Fibroblast of skin of back (primary cell): ENCODE measurements at regions not wholly inside any gene's neighbourhood (a gene's known extent, or its start where the extent isn't known, plus 50 kb on each side); places are given as distances from the start of the nearest gene placed in this dataset.

Experiments used
- DNase-seq: peaks from one replicate; pipeline ENCODE4 v3.0.0-alpha.2; 2013

DNA sequence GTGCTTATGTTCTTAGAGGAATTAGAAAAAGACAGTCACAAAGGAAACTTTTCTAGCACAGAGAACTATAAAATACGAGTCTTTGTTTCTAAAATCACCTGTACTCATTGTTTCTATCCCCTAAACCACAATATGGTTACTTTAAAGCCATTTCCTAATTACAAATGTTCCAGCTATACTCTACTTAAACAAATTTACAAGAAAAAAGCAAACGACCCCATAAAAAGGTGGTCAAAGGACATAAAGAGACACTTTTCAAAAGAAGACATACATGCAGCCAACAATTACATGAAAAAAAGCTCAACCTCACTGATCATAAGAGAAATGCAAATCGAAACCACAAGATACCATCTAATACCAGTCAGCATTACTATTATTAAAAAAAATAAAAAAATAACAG, 447.3 kb downstream of the RAB28 start:
- DNase-seq, result no peak

DNA sequence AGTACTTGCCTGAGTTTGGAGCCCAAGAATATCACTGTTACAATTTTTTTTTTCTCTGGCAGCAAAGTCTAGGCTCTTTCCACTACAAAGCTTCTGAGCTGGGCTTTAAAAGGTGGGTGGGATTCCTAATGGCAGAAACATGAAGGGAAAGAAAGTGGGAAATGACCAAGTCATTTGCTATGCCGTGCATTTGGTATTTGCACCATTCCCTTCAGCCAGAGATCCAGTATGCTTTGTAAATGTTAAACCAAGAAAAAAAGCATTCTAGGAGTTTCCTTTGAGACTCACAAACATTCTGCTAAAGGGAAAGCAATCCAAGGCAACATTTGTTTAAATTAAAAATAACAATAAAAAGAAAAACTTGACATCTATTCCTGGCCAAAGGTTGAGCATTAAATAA, 451.2 kb downstream of the RAB28 start:
- DNase-seq, result no peak

DNA sequence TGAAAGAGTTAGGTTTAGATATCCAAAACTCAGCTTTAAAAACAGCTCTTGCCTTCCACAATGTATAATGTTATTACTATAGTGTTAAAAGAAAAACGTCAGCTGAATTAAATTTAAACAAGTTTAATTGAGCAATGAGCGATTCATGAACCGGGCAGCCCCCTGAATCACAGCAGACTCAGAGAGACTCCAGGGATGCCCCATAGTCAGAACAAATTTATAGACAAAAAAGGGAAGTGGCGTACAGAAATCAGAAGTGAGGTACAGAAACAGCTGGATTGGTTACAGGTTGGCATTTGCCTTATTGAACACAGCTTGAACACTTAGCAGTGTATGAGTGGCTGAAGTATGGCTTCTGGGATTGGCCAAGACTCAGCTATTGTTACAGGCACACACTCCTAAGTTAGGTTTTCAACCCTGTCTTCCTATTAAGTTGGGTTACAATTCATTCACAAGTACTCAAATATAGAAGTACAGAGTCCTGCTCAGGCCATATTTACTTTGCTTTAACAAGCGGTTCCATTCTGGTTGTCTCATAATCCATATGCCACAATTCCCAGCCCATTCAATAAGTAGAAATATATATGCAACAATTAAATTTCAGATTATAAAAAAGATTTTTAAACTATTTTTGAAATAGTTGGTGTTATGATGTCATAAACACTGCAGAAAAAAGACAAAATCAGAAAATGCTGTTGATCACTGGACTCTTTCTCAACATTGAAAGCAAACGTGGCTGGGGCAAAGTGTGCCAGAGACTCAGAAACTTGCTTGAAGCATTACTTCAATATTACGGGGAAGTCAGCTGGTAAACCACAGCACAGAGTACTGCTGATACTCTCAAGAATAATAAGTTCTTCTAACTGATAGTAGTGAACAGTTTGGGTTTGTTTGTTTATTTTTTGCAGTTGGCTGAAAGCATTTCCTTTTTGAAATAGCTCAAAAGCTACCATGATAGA, 459.7 kb downstream of the RAB28 start:
- no peak for DNase-seq

DNA sequence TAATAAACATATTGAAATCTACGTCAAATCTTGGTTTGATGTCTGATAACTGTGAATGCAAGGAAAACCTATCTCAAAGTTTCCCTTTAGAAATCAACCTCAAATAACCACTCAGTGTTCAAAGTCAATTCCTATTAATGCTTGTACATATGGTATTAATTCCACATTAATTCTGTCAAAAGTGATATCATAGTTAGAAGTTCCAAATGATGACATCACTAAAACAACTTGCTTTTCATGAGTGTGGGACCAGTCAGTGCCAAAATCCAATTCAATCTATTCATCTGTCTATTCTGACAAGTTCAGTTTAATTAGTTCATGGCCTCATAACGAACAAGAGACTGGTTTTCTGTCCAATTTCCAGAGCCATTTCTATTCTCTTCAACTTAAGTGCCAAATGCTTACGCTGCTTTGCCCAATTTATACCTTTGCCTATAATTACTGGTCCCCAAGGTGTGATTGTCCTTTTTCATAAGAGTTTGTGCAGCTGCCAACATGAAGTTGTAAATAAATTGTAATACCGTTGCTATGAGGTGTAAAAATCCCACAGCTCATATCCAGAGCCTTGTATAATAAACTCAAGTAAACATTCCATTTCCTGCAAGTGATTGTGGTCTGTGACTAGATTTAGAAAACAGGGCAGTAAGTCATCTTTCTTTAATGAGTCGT, 476.2 kb downstream of the RAB28 start:
- DNase-seq, result no peak

DNA sequence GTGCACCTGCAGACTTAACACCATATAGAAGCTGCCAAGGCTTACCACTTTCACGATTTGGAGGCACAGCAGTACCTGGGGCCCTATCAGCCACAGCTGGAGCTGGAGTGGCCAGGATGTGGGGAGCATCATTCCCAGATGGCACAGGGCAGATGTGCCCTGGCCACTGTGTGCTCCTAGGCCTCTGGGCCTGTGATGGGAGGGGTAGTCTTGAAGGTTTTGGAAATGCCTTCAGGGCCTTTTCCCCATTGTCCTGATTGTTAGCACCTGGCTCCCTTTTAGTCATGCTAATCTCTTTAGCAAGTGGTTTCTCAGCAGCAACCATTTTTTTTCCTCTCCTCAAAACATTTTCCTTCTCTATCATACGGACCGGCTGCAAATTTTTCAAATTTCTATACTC, 490.2 kb downstream of the RAB28 start:
- no peak for DNase-seq

DNA sequence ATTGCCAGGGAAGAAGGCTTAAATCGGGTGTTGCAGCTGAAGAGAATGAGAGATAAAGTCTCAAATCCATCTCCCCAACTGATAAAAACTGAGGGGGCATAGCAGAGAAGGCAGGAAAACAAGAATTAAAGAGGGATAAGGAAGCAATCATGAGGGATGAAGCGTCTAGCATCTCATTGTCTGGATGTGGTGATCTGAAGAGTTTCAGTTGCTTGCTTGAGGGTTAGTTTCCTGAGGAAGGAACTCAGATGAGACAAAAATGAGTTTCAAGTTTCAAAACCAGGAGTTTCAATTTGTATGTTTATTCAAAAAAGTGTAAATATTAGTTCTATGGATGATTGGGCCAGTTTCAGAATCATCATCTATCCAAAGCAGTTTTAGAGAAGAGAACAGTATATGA, 496.9 kb downstream of the RAB28 start:
- DNase-seq, result no peak

DNA sequence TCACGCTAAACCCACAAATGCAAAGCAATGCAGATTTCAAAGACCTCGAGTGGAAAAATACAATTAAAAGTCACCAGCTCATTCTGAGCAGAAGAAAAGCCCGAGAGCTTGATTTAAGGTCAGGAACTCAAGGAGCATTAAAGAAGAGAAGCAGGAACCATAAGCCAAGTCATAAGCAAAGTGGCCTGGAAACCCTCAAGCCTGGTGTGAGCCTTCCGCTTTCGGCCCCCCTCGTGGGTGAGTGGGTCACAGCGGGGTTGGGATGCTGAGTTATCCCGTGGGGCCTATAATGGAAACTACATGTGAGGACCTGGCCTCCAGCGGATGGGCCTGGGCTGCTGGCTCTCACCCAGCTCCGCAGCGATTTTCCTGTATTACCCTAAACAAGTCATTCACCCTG, 504.3 kb downstream of the RAB28 start:
- DNase-seq, result no peak

DNA sequence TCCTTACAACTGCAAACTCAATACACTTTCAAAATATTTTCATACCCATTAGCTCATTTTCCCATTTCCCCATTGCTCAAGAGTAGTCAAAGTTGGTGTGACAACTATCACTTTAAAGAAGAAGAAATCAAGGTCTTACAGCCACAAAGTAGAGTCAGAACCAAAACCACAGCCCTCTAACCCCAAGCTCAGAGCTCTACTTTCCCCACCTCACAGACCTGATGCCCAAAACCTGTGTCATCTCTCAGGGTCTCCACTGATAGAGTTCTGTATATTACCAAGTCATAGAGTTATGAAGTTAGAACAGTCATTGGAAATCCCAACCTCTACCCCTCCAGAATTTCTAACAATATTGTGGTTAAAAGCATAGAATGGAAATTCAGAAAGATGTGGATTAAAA, 505.8 kb downstream of the RAB28 start:
- DNase-seq, result no peak

DNA sequence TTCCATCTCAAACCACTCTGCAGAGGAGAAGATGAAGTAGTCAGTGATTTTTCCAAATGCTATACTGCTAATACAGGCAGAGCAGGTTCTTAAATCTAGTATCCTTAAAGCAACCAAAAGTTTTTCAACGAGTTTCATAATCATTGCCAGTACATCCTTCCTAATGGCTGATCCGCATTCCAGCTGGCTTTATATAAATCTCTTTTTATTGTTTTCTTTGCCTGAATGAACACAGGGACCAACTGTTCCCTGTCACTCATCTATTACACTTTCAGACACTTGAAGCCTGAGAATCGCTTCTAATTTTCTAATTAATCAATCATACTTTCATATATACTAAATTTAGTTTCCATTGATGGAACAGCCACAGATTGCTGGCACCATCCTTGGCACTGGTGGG, 508.6 kb downstream of the RAB28 start:
- DNase-seq, result no peak

DNA sequence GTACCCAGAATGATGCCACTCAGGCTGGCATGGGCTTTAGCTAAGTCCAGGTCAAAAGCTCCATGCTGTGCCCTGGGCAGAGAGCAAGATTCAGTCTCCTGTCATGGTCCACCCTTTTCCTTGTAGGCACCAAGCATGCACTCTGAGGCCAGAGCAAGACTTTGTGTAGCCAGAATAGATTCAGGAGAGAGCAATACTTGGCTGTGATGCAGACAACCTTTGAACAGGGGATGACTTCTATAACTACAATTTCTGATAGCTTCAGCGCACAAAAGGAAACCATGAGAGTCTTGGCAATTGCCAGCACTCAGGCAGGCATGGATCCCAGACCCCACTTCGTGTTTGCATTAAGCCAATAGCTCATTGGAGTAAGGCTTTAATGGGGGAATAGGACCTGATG, 510.6 kb downstream of the RAB28 start:
- no peak for DNase-seq

DNA sequence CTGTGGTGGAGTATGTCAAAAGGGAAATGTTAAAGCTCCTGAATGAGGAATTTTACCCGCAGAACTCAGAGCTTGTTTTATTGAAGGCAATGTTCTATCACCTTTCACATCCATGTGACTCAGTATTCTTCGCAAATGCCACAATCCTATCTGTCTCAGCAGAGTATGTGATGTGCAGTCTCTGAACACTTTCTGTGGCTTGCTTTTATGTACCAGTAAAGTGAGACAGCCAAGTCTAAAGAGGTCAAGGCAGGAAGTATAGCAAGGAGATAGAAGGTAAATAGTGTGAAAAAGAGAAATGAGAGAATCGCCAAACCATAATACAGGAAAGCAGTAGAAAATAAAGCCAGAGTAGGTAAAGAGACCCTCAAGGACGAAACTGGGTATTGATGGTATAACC, 515.8 kb downstream of the RAB28 start:
- no peak for DNase-seq

DNA sequence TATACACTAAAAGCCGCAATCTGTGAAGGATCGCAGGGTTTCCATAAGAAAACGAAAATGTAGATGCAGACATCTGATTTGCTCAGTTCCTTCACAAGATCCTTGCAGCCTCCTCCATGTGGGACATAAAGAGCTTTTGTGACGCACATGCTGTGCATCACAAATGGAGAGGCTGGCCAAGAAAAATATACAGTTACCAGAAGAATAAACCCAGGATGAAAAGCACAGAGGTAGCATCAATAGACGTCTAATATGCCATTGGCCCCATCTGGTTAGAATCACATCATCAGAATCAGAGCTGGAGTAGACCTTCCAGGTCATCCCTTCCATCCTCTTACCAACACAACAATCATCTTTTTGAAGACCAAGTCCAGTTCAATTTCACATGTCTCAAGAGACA, 517.4 kb downstream of the RAB28 start:
- DNase-seq, result no peak

DNA sequence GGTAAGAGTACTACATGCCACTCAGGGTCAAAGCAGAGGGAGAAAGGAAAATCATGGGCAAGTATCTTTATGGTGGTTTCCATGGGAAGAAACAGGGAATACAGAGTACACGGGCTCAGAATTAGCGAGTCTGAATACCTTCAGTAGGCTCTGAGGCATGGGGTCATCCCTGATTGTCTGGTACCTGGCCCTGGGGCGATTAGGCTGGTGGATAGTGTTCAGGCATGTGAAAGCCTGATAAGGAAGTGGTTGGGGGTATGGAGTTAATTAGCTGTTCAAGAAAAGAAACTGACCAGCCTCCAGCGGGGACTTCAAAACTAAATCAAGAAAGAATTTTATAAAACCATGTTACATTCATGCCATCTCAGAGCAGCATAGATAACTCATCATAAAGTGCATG, 518.8 kb downstream of the RAB28 start:
- no peak for DNase-seq

DNA sequence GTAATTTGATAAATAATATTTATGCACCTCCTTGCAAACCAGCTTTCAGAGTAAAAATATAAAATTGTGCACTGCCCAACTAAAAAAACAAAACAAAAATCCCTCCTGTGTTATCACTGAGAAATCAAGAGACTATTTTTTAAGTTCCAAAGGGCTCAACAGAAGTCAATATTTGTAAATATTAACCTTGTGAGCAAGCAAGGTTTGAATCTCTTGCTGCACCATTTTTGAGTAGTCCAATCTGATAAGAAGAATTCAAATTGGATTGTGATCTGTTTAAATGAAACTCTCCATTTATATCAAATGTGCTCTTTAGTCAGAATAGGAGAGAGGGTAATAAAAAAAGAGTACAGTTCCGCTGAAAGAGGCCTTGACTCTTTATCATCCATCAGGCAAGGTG, 520.2 kb downstream of the RAB28 start:
- DNase-seq, result no peak

DNA sequence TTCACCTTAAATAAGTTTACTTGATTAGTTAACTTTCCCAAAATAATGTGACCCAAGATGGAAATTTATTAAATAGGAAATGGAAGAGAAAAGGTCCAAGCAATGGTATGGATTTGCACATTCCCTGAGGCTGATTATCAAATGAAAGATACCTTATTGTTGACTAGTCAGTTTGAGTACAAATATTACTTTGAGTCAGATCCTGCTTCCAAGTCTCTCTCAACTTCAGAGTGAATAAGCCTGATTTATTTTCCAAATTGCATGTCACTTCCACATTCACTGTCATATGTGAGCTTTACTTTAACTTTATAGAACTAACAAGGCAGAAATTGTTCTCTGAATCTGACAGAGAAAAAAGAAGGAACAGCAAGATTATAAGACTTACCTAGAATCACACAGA, 520.8 kb downstream of the RAB28 start:
- DNase-seq, result no peak

DNA sequence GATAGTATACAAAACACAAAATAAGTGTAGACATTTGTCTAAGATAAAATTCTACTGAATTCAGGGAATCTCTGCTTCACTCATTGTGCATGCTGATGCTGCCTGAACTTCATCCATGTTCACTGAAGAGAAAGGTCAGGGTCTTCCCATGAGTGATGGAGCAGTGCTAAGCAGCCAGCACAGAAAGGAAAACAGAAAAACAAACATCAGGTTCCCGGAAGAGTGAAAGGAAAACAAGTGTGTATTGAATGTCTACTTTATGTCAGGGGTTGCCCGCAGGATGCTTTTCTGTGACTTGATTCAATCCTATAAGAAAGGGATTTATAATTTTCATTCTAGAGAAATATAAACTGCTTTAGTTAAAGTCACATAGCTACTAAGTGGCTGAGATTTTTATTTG, 522.4 kb downstream of the RAB28 start:
- no peak for DNase-seq

DNA sequence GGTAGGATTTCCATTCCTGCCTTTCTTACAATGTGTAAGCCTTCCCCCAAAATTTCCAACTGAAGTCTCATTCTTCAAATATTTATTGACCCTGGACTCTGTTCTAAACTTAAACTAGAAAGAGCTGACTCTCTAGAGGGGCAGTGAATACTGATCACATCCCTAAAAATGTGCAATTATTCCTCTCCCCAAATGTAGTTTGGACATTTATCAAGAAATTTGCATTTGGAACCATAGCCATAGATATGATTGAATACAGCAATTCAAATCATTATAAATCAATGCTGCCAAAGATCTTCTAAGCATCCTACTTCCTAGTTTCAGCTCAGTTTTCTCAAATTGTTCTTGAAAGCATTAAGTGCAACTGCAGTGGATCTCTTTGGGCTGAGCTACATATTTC, 525.7 kb downstream of the RAB28 start:
- no peak for DNase-seq

DNA sequence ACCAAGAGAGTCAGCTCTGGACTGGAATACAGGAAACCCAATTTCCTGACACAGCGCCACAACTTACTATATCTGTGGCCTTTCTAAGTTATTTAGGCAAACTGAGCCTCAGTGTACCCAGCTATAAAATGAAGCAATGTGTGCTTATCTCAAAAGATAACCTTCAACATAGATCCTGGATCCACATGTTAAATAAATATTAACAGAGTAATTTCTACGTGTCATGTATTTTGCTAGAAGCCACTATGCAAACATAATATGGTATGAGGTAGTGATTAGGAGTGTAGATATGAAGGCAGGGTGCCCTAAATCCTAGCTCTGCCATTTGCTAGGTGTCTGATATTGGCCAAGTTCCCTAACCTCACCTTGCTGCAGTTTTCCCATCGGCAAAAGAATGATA, 527.0 kb downstream of the RAB28 start:
- DNase-seq, result no peak

DNA sequence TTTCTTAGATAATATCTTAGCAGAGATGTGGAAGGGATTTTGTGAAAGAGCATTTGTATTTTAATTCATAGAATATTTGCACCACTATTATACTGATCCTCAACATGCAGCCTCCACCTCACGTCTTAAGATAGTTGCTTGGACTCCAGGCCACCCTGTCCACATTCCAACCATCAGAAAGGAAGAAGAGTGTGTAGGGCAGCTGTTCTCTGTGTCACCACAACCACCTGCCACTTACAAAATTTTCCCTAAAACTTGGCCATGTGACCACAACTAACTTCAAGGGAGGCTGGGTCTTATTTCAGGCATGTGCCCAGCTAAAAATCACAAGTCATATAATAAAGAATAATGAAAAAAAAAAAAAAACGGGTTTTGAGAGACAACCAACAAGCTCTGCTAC, 528.1 kb downstream of the RAB28 start:
- DNase-seq, result no peak

DNA sequence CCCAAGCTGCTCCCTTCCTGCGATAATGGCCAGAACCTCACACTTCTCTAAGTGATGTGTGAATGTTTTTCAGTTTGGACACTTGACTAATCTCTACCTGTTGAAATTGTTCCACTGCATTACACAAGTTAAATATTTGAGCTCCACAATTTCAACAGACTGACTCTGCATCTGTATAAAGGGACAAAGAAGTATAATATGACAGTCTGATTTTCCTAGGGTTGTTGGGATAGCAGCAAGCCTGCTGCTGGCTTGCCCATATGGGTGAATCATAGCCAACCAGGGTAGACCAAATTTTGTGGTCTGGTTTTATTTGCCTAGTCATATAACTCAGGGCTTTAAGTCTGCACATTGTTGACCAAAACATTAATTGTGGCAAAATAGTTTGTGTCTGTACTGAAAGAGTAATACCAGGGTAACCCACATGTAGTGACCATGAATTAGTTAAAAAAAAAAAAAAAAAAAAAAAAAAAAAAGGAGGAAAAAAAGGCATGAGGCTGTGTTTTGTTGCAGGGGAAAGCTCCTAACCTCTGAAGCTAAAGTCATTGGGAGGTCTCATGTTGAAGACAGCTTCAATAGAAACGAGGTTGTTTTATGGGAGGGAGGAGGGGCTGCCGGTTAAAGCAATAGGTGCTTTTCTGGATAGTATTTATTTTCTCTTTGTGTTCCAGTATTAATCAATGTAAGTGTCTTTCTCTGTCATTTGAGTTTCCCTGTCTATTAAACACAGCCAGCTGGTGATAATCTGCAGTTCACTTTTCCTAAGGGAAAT, 534.2 kb downstream of the RAB28 start:
- DNase-seq, result no peak

DNA sequence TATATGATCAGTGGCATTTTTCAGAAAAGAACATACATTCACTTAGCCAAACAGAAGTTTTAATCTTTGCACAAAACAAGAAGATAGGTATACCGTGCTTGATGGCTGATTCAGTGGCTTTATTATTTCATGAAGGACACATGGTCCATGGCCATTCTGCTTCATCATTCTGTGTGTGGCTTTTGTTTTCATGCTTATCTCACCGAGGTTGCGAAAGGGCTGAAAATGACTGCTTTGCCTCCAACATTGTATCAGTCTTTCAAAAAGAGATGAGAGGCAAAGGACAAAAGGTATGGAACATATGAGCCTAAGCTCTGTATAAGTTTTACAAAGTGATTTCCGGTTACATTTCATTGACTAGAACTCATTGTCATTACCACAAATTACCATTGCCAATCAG, 541.1 kb downstream of the RAB28 start:
- DNase-seq, result no peak

DNA sequence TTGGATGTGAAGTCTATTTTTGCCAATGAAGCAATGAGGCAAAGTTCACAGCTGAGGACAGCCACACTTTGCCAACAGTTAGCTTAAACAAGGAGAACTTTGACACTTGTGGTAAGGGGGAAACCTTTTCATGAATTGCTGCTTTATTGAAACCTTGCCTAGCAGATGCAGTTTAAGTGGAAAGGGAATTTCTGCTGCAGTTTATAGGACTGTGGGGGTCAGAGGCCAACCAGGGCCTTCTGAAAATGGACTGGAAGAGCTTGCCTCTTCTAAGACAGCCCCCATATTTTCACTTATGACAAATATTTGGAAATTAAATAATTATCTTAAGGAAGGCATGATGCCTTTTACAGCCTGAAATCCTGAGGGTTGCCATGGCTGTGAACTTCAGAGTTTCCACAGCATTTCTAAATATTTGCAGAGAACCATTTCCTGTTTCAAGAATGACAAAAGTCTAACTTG, 550.3 kb downstream of the RAB28 start:
- no peak for DNase-seq

DNA sequence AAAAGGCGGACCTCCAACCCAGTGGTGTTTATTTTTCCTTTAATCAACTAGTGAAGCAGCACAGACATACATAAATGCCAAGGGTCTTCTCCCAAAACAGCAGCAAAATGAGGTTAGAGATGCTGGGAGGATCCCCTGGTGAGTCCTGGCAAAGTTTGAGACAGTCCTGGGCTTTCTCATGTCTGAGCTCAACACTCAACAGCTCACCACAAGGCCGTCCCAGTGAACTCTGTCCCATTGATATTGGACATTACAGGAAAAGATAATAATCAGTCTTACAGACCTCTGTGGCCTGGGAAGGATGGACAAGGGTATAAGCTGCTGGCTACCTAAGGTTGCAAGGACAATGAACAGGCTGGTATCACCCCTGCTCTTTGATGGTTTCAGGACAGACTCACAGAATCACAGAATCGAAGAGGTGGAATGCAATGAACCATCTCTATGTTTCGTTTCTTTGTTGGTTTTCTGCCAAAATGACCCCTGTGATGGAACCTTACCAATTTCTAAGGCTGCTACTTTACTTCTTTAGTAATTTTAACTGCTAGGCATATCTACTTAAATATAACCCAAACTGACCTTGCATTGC, 551.8 kb downstream of the RAB28 start:
- DNase-seq, result no peak
